ENCODE measurements at regions not wholly inside any gene's neighbourhood (a gene's known extent, or its start where the extent isn't known, plus 50 kb on each side); places are given as distances from the start of the nearest gene placed in this dataset.

- H3K27me3 ChIP-seq (ENCODE audit: control insufficient read depth, insufficient read depth, low read length), result no peaks in the 10 kb centered on the region
- no peak overlapping the region for H2AFZ ChIP-seq
- H3K4me2 ChIP-seq (ENCODE audit: low read length), result no peak overlapping the region
- H3K9me3 ChIP-seq (ENCODE audit: control insufficient read depth, low read length), result no peaks in the 10 kb centered on the region
- no peak overlapping the region for H3K4me3 ChIP-seq (ENCODE audit: low read depth, low read length)
- no peak overlapping the region for H3K9ac ChIP-seq
- TF ChIP-seq CTCF (IDR thresholded peaks at IDR 0.05), result no peak
- no peaks in the 10 kb centered on the region for H3K36me3 ChIP-seq (ENCODE audit: control insufficient read depth, insufficient read depth, low read length)
- no peak overlapping the region for H3K27ac ChIP-seq
- no peaks in the 10 kb centered on the region for H3K4me1 ChIP-seq
- H3K79me2 ChIP-seq, result no peaks in the 10 kb centered on the region
Measured at GRCh38 chrX:15043538-15043937, 170.3 kb downstream of the MOSPD2 start.

GRCh38 chrX:15033917-15034316 lies 160.7 kb downstream of the MOSPD2 start:
- H3K4me3 ChIP-seq (ENCODE audit: low read depth, low read length), result no peak overlapping the region
- TF ChIP-seq CTCF (IDR thresholded peaks at IDR 0.05), result no peak
- H3K9me3 ChIP-seq (ENCODE audit: control insufficient read depth, low read length), result no peaks in the 10 kb centered on the region
- no peak overlapping the region for H3K27ac ChIP-seq
- H3K36me3 ChIP-seq (ENCODE audit: control insufficient read depth, insufficient read depth, low read length), result no peaks in the 10 kb centered on the region
- H3K27me3 ChIP-seq (ENCODE audit: control insufficient read depth, insufficient read depth, low read length), result no peaks in the 10 kb centered on the region
- no peaks in the 10 kb centered on the region for H3K4me1 ChIP-seq
- H3K79me2 ChIP-seq, result no peaks in the 10 kb centered on the region
- no peak overlapping the region for H2AFZ ChIP-seq
- H3K9ac ChIP-seq, result no peak overlapping the region
- H3K4me2 ChIP-seq (ENCODE audit: low read length), result no peak overlapping the region

GRCh38 chrX:15017491-15017890 lies 144.3 kb downstream of the MOSPD2 start:
- no peaks in the 10 kb centered on the region for H3K9me3 ChIP-seq (ENCODE audit: control insufficient read depth, low read length)
- no peak overlapping the region for H2AFZ ChIP-seq
- no peaks in the 10 kb centered on the region for H3K79me2 ChIP-seq
- no peak for TF ChIP-seq CTCF (IDR thresholded peaks at IDR 0.05)
- no peaks in the 10 kb centered on the region for H3K4me1 ChIP-seq
- H3K27me3 ChIP-seq (ENCODE audit: control insufficient read depth, insufficient read depth, low read length), result no peaks in the 10 kb centered on the region
- H3K4me3 ChIP-seq (ENCODE audit: low read depth, low read length), result no peak overlapping the region
- no peak overlapping the region for H3K9ac ChIP-seq
- no peak overlapping the region for H3K27ac ChIP-seq
- no peaks in the 10 kb centered on the region for H3K36me3 ChIP-seq (ENCODE audit: control insufficient read depth, insufficient read depth, low read length)
- H3K4me2 ChIP-seq (ENCODE audit: low read length), result no peak overlapping the region

- H3K36me3 ChIP-seq (ENCODE audit: control insufficient read depth, insufficient read depth, low read length), result no peaks in the 10 kb centered on the region
- H3K4me2 ChIP-seq (ENCODE audit: low read length), result no peak overlapping the region
- H3K9ac ChIP-seq, result no peak overlapping the region
- no peak overlapping the region for H2AFZ ChIP-seq
- no peaks in the 10 kb centered on the region for H3K27me3 ChIP-seq (ENCODE audit: control insufficient read depth, insufficient read depth, low read length)
- H3K79me2 ChIP-seq, result no peaks in the 10 kb centered on the region
- H3K4me3 ChIP-seq (ENCODE audit: low read depth, low read length), result no peak overlapping the region
- H3K4me1 ChIP-seq, result no peaks in the 10 kb centered on the region
- no peaks in the 10 kb centered on the region for H3K9me3 ChIP-seq (ENCODE audit: control insufficient read depth, low read length)
- H3K27ac ChIP-seq, result no peak overlapping the region
- no peak for TF ChIP-seq CTCF (IDR thresholded peaks at IDR 0.05)
Measured at GRCh38 chrX:15016051-15016450, 142.8 kb downstream of the MOSPD2 start.

- Histone ChIP-seq H3K27me3 (ENCODE audit: control insufficient read depth, insufficient read depth, low read length) (no peaks in the 10 kb centered on the region), H3K4me2 (ENCODE audit: low read length) (no peak overlapping the region), H3K36me3 (ENCODE audit: control insufficient read depth, insufficient read depth, low read length) (no peaks in the 10 kb centered on the region), H3K79me2 (no peaks in the 10 kb centered on the region), H3K4me1 (no peaks in the 10 kb centered on the region), H3K27ac (no peak overlapping the region), H3K4me3 (ENCODE audit: low read depth, low read length) (no peak overlapping the region), H2AFZ (no peak overlapping the region), H3K9me3 (ENCODE audit: control insufficient read depth, low read length) (no peaks in the 10 kb centered on the region), H3K9ac (no peak overlapping the region)
- no peak for TF ChIP-seq CTCF (IDR thresholded peaks at IDR 0.05)
Measured at GRCh38 chrX:15014281-15014680, 141.1 kb downstream of the MOSPD2 start.
